CD14-positive monocyte (primary cell): ENCODE measurements at regions not wholly inside any gene's neighbourhood (a gene's known extent, or its start where the extent isn't known, plus 50 kb on each side); places are given as distances from the start of the nearest gene placed in this dataset.
"Not testable (repeated sequence)": the region's sequence is repeated elsewhere in the genome, so short reads cannot be mapped to it uniquely, and the experiment has no call there.

Source experiments
- DNase-seq, 3 donors: peaks; one replicate each; pipeline ENCODE4 v3.0.0-alpha.2; 2011 to 2022
- H2AFZ ChIP-seq: 2 replicates; pipeline ENCODE4 v1.6.0; 2012; ENCODE audit warnings: mild to moderate bottlenecking, low read depth, low read length, inconsistent platforms; ENCODE audit not compliant: insufficient read depth, poor library complexity, severe bottlenecking
- H3K27ac ChIP-seq, 2 donors: 1 replicate in 1 of 2; 2 replicates in 1 of 2; pipeline ENCODE4 v1.5.1; 2012 to 2013; ENCODE audit warnings: low read length in 2 of 2, control low read depth in 1 of 2, inconsistent platforms in 1 of 2, low read depth in 1 of 2, mild to moderate bottlenecking in 1 of 2
- H3K27me3 ChIP-seq, 2 donors: one replicate each; pipeline versions ENCODE4 v1.6.0 to v1.6.1; 2011 to 2013; ENCODE audit warnings: low read length in 2 of 2; ENCODE audit not compliant: control insufficient read depth in 2 of 2, insufficient read depth in 2 of 2
- H3K36me3 ChIP-seq, 2 donors: replicated peaks in 1 of 2; 1 replicate in 1 of 2; 2 replicates in 1 of 2; pipeline versions ENCODE4 v1.5.1 to v1.6.1; 2012 to 2013; ENCODE audit warnings: low read length in 2 of 2, control low read depth in 1 of 2, inconsistent platforms in 1 of 2, mild to moderate bottlenecking in 1 of 2; ENCODE audit not compliant: insufficient read depth in 2 of 2, control insufficient read depth in 1 of 2
- H3K4me1 ChIP-seq, 2 donors: 1 replicate in 1 of 2; 2 replicates in 1 of 2; pipeline versions ENCODE4 v1.5.1 to v1.6.1; 2012 to 2013; ENCODE audit warnings: low read length in 2 of 2, control low read depth in 1 of 2, inconsistent platforms in 1 of 2, mild to moderate bottlenecking in 1 of 2, moderate library complexity in 1 of 2; ENCODE audit not compliant: insufficient read depth in 2 of 2, control insufficient read depth in 1 of 2
- H3K4me2 ChIP-seq: replicated peaks from 2 replicates; pipeline ENCODE3; 2012; ENCODE audit warnings: low read length, moderate library complexity, mild to moderate bottlenecking; ENCODE audit not compliant: poor library complexity, severe bottlenecking; ENCODE audit errors: extremely low read depth
- H3K4me3 ChIP-seq, 3 experiments: fragments of 200-600 bp in 1 of 3; sonication (generic) in 1 of 3; replicated peaks in 1 of 3; 1 replicate in 2 of 3; 2 replicates in 1 of 3; pipeline ENCODE4 v1.5.1; 2011 to 2013; ENCODE audit warnings: low read length in 3 of 3, mild to moderate bottlenecking in 3 of 3, control low read depth in 2 of 3, low read depth in 2 of 3, inconsistent platforms in 1 of 3, moderate library complexity in 1 of 3
- H3K79me2 ChIP-seq: 2 replicates; pipeline ENCODE4 v1.6.0; 2012; ENCODE audit warnings: mild to moderate bottlenecking, control low read depth, inconsistent platforms, low read length, moderate library complexity; ENCODE audit not compliant: insufficient read depth
- H3K9ac ChIP-seq: 2 replicates; pipeline ENCODE4 v1.6.0; 2017; ENCODE audit warnings: low read length, mild to moderate bottlenecking; ENCODE audit not compliant: insufficient read depth, poor library complexity, severe bottlenecking
- H3K9me3 ChIP-seq, 2 donors: replicated peaks in 1 of 2; 1 replicate in 1 of 2; 2 replicates in 1 of 2; pipeline versions ENCODE4 v1.5.1 to v1.6.1; 2012 to 2013; ENCODE audit warnings: low read length in 2 of 2, control low read depth in 1 of 2; ENCODE audit not compliant: control insufficient read depth in 1 of 2, insufficient read depth in 1 of 2
- H4K20me1 ChIP-seq: 2 replicates; pipeline ENCODE4 v1.6.0; 2012; ENCODE audit warnings: mild to moderate bottlenecking, low read length, control low read depth, moderate library complexity; ENCODE audit not compliant: insufficient read depth
- H3K27ac Mint-ChIP-seq, 7 donors: one replicate each; pipeline ENCODE4 v1.8.0; 2020; ENCODE audit warnings: mild to moderate bottlenecking in 7 of 7, mixed read lengths in 7 of 7, moderate library complexity in 6 of 7, inconsistent platforms in 2 of 7
- H3K27me3 Mint-ChIP-seq, 3 donors: one replicate each; pipeline ENCODE4 v1.8.0; 2021 to 2022; ENCODE audit warnings: low read depth in 3 of 3, mild to moderate bottlenecking in 3 of 3, mixed read lengths in 3 of 3, moderate library complexity in 3 of 3, inconsistent platforms in 1 of 3
- H3K36me3 Mint-ChIP-seq, 2 donors: one replicate each; pipeline ENCODE4 v1.8.0; 2020; ENCODE audit warnings: mixed read lengths in 2 of 2, inconsistent platforms in 1 of 2, mild to moderate bottlenecking in 1 of 2
- H3K4me1 Mint-ChIP-seq: one replicate; pipeline ENCODE4 v1.8.0; 2020; ENCODE audit warnings: mild to moderate bottlenecking, mixed read lengths
- H3K4me3 Mint-ChIP-seq, 2 donors: one replicate each; pipeline ENCODE4 v1.8.0; 2020; ENCODE audit warnings: mild to moderate bottlenecking in 2 of 2, mixed read lengths in 2 of 2, moderate library complexity in 1 of 2
- H3K9me3 Mint-ChIP-seq, 7 donors: one replicate each; pipeline ENCODE4 v1.8.0; 2020 to 2022; ENCODE audit warnings: mixed read lengths in 7 of 7, mild to moderate bottlenecking in 6 of 7, moderate library complexity in 6 of 7, inconsistent platforms in 2 of 7
- WGBS: methylation state at CpG from one replicate; pipeline ENCODE4 v1.1.5; 2013; ENCODE audit warnings: missing lambda C conversion rate; ENCODE audit not compliant: insufficient coverage; 5-methylcytosine and 5-hydroxymethylcytosine counted together
- intact Hi-C, 2 donors: fragments of 100-400 bp; cut with micrococcal nuclease; formaldehyde crosslinking; loops; one replicate each; pipeline versions ENCODE4 v1.15.0 to v1.15.1; 2023
- TF ChIP-seq, protein P1 (sequence below): fragments of 200-600 bp; IDR thresholded peaks from one replicate; pipeline ENCODE4 v1.8.0; 2022; ENCODE audit warnings: antibody characterized with exemption, mild to moderate bottlenecking

GRCh38 chr12:131321988-131322387 lies 368.3 kb downstream of the ADGRD1 start:
- H3K27ac ChIP-seq, result no peak overlapping the region
- Mint-ChIP-seq H3K4me3 (no peak overlapping the region), H3K27ac (no peak overlapping the region), H3K9me3 (peaks cover 4 to 8% (median 7%) of the 10 kb centered on the region in 7 donors), H3K4me1 (no peaks in the 10 kb centered on the region), H3K36me3 (no peaks in the 10 kb centered on the region), H3K27me3 (peaks cover 0 to 2% (median 0%) of the 10 kb centered on the region in 3 donors)
- intact Hi-C loops, result no loop called here
- no peak overlapping the region for H3K9ac ChIP-seq
- TF ChIP-seq, protein P1, sequence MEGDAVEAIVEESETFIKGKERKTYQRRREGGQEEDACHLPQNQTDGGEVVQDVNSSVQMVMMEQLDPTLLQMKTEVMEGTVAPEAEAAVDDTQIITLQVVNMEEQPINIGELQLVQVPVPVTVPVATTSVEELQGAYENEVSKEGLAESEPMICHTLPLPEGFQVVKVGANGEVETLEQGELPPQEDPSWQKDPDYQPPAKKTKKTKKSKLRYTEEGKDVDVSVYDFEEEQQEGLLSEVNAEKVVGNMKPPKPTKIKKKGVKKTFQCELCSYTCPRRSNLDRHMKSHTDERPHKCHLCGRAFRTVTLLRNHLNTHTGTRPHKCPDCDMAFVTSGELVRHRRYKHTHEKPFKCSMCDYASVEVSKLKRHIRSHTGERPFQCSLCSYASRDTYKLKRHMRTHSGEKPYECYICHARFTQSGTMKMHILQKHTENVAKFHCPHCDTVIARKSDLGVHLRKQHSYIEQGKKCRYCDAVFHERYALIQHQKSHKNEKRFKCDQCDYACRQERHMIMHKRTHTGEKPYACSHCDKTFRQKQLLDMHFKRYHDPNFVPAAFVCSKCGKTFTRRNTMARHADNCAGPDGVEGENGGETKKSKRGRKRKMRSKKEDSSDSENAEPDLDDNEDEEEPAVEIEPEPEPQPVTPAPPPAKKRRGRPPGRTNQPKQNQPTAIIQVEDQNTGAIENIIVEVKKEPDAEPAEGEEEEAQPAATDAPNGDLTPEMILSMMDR, result no peak
- no peak overlapping the region for H2AFZ ChIP-seq
- H3K36me3 ChIP-seq, result no peaks in the 10 kb centered on the region
- no peak for DNase-seq
- H3K27me3 ChIP-seq, result no peaks in the 10 kb centered on the region
- H3K9me3 ChIP-seq, result peaks cover 0 to 3% of the 10 kb centered on the region in 2 donors
- H3K4me3 ChIP-seq, result no peak overlapping the region
- H3K4me2 ChIP-seq, result no peak overlapping the region
- H3K79me2 ChIP-seq, result no peaks in the 10 kb centered on the region
- H3K4me1 ChIP-seq, result no peaks in the 10 kb centered on the region
- no peaks in the 10 kb centered on the region for H4K20me1 ChIP-seq

DNA sequence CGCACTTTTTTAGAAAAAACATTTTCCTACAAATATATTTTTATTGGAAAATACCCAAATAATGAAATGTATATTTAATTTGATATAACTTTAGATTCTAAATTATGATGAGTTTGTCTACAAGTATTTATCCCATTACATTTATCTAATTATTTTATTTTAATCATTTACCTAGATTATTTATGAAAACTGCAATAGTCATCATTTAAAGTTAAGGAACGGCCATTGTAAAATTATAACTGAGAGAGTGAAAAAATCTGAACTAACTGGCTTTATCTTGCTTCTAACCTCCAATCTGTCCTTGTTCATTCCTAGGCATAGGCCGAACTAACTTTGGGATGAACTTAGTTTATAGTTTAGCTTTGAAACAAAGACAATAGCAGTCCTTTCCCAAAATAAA lies 368.8 kb downstream of the ADGRD1 start:
- H3K4me1 ChIP-seq, H3K27me3 ChIP-seq, H3K4me2 ChIP-seq, intact Hi-C loops, H3K9ac ChIP-seq, H3K4me1 Mint-ChIP-seq, H4K20me1 ChIP-seq, H3K36me3 Mint-ChIP-seq, H3K79me2 ChIP-seq, H3K27me3 Mint-ChIP-seq, H3K27ac Mint-ChIP-seq, H3K4me3 Mint-ChIP-seq, DNase-seq, H3K36me3 ChIP-seq, H3K9me3 Mint-ChIP-seq, H3K9me3 ChIP-seq, H3K4me3 ChIP-seq, H2AFZ ChIP-seq, H3K27ac ChIP-seq: not testable (repeated sequence)
- no CpG with 5 or more reads among the region's 3 CpGs for WGBS
